ENCODE measurements at regions not wholly inside any gene's neighbourhood (a gene's known extent, or its start where the extent isn't known, plus 50 kb on each side); places are given as distances from the start of the nearest gene placed in this dataset.

DNA sequence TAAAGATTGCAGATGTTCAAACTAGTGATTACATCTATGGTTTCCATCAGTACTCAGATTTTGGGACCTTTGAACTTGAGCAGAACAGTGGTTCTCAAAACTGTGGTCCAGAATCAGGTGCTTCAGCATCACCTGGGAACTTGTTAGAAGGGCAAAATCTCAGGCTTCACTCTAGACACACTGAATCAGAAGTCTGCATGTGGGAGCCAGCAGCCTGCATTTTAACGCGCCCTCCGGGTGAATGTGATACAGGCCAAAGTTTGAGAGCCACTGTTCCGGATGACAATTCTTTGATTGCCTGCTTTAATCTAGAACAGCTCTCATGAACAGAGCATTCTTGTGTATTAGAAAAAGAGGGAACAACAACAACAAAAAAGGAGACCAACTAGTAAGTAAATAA is 261.7 kb downstream of the GPD2 start:
- no peak for DNase-seq

DNA sequence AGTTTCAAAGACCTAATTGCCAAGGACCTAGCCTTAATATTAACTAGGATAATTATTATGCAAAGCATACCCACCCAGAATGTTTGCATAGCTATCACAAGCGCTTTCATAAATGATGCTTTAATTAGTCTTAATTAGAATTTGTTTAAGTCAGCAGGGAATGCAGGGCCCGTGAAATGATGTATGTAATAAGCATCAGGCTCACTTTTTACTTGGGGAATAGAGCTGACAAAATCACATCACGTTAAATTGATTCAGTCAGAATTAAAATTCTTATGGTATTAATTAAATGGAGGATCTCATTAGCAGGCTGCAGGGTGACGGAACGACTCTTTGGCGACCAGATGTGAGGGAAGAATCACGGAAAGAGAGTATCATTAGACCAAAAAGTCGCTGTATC is 264.5 kb downstream of the GPD2 start:
- DNase-seq: no peak

DNA sequence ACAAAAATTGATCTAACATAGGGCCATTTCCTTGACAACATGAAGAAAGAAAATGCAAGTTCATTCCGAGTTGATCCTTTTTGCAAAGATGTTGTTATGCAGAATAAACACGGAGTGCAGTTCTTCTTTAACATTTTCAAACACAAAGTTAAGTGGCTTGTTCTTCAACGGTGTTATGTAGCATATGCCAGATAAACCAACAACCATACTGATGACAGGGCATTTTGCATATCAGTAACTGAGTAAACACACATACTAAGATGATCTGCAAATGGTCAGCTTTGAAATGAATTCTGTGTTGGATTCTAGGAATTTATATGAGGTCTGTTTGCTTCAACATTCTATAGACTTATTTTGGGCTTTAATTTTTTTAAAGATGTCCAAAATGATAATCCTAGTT is 266.4 kb downstream of the GPD2 start:
- peak; percentile 20 for DNase-seq

DNA sequence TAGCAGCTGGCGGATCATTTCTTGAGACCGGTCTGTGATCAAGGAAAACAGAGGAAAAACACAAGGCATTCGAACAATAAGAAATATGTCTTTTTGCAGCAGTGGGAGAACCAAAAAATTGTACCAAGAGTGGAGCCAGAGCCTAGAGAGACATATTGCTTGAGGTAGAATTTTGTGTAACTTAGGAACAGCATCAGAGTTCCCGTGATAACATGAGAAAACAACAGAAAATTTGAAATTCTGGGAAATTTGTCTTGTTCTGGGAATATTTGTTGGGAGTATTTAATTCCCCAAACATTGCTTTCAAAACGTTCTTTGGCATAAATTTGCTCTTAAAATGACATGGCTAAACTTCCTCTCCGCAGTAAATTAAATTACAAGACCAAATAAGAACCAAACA is 267.5 kb downstream of the GPD2 start:
- no peak for DNase-seq

DNA sequence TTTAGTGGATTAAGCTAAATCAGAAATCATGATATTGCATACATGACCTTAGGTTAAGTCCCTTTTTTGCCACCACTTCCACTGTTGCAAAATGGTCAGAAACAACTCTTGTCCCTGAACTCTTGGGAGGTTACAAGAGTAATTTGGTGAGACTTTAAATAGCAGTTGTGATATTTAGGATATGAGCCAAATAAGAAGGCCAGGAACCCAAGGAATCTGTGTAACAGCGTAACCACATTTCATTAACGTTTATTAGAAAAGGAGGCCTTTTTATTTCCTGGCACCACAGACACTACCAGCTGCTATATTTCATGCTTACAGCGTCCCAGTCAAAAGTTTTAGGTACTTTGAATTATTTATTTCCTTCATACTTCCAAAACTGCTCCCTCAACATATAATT is 268.0 kb downstream of the GPD2 start:
- DNase-seq: no peak

DNA sequence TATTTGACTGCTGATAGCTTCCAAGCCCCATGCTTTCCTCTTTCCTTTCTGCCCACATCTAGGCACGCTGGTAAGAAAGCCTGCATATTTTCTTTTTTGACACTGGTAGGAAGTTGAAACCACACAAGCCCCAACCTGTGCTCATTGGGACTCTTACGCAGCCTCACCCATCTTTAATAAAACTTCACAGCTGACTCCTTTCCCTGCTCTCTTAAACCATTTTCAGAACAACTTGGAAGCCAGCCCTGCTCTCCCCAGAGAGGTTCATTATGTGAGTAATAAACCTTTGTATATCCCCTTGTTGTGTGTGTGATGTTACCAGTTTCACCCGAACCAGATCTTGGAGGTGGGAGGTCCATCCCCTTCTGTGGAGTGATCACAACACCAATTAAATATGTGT is 268.4 kb downstream of the GPD2 start:
- DNase-seq: no peak

DNA sequence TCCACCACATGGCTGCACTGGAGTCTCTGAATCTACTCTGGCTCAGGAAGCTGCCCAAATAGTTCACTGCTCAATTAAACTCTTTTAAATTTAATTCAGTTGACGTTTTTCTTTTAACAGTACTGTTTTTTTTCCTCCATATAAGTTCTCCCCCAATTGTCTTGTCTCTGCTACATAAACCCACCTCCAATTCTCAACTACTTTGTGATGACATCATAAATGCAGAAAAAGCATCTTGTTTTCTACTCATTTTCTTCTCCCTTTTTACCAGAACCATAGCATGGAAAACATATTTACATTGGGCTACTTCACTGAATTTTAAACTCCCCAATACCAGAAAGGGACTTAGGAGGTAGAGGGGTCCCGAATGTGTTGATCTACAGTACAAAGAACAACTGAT is 270.4 kb downstream of the GPD2 start:
- DNase-seq: no peak

DNA sequence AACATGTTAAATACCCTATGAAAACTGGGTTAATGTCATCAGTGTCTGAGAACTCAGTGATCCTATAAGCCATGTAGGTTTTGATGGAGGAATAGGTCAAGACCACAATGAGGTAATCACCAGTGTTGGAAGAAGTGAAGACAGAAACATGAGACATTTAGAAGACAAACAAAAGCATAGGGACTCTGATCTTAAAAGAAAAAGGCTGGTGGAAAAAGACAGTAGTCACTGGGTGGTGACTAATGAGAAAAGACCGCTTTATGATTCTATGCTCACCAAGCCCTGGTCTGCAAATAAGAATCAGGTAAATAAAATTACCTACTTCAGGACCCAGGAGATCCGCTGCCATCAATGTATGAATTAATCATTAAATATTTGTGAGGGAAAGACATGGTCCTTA is 271.9 kb downstream of the GPD2 start:
- no peak for DNase-seq

DNA sequence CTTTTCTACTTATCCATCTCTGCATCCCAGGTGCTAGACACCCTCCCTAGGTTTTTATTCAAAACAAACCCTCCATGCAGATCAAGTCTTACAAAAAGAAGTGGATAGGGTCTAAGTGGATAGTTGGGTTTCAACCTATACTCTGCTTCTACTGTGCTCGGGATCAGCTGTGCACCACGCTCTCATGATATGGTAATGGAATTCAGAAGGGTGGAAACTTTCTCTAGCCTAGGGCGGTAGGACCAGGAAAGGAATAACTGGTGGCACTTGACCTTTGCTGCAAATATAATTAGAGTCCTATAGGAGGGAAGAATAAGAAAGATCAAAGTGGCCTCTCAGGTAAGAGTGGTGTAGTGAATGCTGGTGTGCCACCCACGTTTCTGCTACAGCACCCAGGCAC is 272.9 kb downstream of the GPD2 start:
- DNase-seq: no peak

DNA sequence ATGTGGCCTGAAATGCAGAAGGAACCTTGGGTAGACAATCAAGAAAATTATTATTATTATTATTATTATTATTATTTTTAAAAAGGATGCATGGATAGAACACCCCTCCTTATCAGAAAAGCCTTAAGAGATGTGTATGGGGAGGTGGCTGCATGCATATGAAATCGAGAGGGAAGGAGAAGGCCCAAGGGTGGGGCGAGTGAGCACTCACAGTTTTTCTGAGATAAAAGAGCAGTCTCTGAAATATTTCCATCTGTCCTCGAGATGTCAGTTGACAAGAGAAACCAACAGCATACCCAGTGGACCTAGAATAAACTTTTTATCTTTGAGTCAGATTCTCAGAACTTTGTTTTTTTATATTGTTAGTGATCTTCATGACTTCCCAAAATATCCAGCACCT is 282.9 kb downstream of the GPD2 start:
- DNase-seq: peak; percentile 34

DNA sequence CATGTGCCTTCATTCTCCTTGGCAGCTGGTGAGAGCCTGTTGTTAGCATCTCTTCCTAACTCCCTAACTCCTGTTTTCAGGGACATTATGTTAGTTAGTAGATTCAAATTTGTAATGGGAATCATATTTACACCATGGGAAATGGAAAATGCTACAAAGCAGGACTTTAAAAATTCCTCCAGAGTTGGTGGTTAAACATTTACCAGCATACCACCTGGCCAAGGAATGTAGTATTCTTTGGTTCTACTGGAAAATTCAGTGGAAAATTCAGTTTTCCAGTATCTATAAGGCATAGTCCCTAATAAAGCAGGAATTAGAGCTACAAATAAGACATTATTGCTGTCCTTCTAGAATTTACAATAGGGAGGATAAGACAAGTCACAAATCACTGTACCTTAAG is 291.7 kb downstream of the GPD2 start:
- no peak for DNase-seq

DNA sequence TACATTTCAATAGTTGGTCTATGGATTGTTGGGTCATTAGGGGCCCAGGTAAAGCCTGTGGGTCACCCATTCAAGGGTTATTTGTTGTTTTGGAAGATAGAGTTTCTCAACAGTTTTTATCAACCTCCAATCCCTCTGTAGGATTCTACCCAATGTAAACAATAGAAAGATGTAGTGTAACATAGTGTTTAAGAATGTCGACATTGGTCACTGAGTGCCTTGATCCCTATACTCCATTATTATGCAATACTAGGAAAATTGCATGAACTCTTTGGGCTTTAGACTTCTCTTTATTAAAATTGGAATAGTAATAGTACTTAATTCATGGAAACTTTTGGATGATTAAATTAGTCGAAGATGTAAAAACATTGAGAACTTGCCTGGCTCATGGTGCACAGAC is 292.1 kb downstream of the GPD2 start:
- DNase-seq: no peak

DNA sequence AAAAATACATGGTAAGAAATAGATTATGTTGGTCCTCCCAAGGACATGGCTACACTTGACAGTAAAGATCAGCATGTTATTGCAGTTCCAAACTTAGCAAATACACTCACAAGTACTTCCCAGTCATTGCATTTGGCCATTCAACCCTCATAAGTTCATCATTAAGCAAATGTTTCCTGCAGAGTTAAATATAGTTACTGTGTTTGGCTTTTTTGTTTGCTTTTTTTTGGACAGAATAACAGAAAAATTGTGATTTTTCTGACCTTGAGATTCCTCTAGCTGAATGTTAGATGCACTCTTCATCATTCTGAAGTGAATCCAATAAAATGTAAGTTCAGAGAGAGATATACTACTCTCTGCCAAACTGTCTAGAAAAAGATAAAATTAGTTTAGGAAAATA is 295.3 kb downstream of the GPD2 start:
- DNase-seq: no peak

DNA sequence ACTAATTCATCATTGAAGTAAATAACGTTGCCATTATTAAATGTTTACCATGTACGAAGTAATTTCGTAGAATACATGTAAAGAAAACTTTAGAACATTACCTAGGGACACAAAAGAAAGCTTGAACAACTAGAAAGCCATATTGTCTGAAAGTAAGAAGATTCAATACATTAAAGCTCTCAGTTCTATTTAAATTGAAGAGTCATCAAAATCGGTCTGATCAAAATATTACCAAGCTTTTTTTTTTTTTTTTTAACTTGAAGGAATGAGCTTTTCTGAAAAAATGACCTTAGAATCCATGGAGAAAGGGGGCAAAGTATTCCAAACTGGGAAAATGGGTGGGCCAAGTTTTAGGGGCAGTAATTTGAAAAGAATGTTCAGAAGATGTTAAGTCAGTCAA is 300.8 kb downstream of the GPD2 start:
- no peak for DNase-seq

DNA sequence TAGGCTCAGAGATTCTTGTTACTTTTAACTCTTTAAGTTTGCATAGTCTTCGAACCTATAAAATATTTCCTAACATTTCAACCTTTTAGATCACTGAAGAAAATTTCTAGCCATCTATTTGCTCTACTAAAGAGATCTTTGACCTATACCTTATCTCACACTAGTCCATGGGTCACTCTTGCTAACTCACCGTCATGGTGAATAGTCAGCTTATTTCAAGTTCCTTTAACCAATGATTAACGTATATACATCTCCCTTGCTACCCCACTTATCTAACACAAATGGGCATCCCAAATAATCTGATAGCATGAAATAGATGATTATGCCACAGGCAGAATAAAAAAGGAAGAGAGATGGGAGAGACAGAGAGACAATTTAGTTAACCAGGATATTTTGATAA is 303.1 kb downstream of the GPD2 start:
- DNase-seq: no peak

DNA sequence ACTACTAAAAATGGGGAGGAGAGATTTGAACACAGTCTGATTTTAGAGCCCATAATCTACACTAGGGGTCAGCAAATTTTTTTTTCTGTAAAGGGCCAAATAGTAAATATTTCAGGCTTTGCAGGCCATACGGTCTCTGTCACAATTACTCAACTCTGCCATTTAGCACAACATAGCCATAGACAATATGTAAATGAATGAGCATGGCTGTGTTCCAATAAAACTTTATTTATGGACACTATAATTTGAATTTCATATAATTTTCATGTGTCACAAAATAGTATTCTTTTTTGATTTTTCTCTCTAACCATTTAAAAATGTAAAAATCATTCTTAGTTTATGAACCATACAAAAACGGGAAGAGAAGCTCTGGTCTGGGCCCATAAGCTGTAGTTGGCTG is 309.4 kb downstream of the GPD2 start:
- no peak for DNase-seq

DNA sequence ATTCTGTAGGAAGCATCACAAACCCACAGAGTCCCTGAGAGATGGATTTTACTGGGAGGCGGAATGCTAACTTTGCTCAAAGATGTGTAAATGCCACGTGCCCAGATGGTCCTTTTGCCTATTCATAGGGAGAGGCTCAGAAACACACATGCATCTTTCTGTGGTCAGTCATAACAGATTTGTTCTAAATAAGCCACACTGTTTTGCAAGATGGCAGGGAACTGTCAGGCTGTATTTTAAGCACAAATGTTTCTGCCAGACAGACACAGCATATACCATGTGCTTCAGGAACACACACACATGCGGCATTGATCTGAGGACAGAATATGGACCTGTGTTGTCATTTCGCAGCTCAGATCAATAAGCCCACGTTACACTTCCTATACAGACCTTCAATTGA is 312.0 kb downstream of the GPD2 start:
- DNase-seq: no peak

DNA sequence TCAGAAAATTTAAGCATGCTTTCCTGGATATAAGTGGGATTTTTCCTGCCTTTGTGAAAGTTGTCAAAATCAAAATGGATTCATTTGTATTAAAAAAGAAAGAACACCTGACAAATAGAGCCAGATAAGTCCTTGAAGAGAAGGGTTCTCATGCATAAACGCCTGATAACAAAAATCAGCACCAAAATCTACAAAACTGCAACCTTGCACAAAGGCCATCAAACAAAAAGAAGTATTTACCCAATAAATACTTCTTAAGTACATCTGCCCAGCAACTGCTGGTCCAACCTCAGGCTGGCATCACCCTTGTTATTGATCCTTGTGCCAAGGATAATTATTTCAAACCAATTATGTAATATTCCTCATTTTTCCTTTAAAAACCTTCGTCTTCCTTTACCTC is 315.9 kb downstream of the GPD2 start:
- no peak for DNase-seq

DNA sequence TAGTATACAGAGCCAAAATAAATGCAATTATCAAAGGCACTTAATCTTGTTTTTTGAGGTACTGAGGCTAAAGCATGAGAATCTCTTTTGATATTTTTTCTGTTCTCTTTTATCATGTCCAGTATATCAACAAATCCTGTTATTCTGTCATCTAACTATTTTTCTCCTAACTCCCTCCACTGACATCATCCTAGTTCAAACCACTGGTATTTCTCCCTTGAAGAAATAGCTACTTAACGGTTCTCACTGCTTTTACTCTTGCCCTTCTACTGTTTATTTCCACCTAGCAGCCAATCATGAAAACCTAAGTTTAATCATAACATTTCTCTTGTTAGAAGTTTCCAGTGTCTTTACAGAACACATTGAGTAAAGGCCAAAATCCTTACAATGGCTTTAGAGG is 317.6 kb downstream of the GPD2 start:
- no peak for DNase-seq

DNA sequence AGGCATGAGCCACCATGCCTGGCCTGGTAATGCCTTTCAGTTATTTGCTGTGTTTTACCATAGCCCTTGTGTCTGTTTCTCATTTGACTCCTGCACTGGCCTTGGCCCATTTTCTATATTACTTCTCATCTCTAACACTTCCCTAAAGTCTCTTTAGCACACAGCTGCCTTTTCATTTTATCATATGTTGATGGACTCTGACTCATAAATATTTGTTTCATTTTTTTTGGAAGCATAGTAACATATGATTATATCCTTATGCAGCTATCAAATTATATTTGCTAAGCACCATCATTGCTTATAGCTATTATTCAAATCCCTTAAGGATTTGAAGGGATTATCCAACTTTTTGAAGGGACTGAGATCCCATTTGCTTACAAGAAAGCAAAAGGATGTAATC is 320.3 kb downstream of the GPD2 start:
- DNase-seq: no peak

DNA sequence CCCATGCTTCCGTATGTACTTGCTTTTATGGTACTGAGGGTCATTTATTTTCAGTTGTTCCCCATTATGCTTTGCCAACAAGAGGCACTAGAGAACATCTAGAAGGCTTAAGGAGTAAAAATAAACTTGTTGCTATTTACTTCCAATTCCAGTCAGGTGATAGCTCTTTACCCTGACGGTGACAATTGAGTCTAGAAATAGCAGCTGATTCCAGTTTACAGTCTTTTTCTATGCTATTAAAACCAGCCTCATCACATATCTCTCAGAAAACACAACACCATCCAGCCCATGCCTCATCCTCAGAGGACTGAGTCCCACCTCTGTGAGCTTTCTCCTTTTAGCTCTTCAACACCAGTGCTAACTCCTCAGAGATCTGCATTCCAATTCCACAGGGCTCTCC is 327.0 kb downstream of the GPD2 start:
- DNase-seq: no peak

DNA sequence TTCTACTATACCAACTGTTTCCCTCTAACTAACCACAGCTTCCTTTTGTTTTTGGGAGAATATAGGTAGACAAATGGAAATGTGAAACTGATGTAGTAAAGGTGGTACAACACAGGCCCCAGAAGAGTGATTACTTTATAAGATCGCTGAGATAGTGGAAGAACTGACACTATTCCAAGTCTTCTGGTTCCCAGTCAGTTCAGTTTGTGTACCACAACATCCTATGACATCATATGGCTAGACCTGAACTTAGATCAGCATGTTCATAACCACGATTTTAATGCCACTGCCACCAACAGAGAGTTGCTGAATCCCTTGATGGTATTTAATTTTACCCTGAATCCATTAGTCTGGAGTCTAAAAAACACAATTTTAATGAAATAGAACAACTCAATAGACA is 328.9 kb downstream of the GPD2 start:
- no peak for DNase-seq

DNA sequence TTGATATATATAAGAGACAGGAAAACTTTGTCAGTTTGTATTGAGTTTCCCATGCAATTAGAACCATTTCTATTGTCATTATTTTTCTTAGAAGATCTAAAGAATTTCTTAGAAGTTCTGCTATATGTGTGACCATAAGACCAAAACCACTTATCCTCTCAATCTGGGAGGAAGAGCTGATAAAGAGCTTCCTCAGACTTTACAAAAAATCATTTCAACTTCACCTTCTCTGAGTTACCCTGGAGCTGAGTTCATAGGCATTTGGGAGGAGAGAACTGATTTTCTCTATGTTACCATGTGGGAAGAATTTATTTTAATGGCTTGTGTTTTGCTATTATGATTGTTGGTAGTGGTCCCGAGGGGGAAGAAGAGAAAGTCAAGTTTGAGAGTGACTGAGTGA is 329.3 kb downstream of the GPD2 start:
- DNase-seq: no peak

DNA sequence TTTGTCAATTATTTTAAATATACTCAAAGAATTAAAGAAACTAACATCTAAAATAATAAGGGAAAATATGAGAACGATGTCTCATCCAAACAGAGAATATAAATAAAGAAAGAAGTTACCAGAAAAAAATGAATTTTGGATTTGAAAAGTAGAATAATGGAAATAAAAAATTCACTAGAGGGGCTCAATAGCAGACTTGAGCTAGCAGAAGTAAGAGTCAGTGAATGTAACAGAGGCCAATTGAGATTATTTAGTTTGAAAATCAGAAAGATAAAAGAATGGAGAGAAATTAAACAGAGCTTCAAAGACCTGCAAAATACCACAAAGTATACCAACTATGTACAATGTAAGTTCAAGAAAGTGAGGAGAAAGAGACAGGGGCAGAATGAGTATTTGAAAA is 333.6 kb downstream of the GPD2 start:
- DNase-seq: no peak

DNA sequence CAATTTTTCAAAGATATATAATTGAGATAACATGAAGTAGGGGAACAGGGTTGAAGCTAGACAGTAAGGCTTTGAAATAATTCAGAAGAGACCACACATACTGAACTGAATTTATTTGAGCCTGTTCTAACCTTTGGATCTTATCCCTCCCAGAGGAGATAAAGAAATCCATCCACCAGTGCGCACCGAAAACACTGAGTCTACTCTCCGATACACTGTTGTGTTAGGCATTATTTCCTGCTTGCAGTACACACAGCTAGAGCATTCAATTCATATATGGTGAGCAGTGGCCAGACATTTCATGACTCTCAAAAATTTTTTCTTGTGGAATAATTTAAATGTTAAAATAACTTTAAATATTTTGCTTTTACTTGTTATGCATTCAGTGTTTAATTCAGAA is 342.7 kb downstream of the GPD2 start:
- DNase-seq: no peak

DNA sequence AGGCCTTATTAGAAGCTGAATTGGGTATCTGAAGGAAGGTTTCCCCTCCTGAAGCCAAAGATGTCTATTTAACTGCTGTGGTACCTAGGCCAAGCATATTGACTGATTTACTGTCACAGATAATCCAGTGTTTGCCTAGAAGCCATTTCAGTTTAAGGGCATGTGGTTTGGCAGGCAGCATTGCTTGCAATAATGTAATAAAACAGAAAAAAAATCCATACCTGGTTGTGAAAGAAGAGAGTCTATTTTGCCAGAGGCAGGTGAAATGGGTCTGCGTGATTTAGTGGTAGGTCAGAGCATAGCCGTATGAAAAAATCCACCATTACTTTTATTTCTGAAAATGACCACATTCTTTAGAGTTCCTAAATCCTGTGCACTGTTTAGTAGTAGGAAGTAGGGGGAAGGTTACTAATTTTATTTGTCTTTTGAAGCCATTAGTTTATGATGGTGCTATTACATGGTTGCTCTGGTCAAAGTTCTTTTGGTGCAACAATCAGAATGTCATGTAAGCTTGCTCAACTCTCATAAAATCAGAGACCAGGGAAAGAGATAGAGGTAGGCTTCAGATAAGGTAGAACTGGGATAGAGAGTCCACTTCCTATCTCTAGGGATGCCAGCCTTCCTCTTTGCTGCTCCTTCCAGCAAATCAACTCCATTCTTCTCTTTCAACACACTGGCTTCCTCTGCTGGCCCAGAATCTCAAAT is 343.4 kb downstream of the GPD2 start:
- no peak for DNase-seq

Data from hematopoietic multipotent progenitor cell treated with erythropoietin and hydrocortisone succinate and interleukin-3 and kit ligand, for 8 days (in vitro differentiated cells).